GM23338 (cell line): ENCODE measurements at regions not wholly inside any gene's neighbourhood (a gene's known extent, or its start where the extent isn't known, plus 50 kb on each side); places are given as distances from the start of the nearest gene placed in this dataset.

ENCODE experiments used
- ATAC-seq: fragments of 200-7000 bp; cut with Tn5 transposase; 3 replicates; pipeline ENCODE4 v1.9.1; 2020
- DNase-seq: peaks from one replicate; pipeline ENCODE4 v3.0.0-alpha.2; 2015; ENCODE audit warnings: low spot score
- H2AFZ ChIP-seq: fragments of 200-600 bp; sonication (generic); 2 replicates; pipeline ENCODE4 v1.8.0; 2016; ENCODE audit warnings: antibody characterized with exemption, mild to moderate bottlenecking, moderate library complexity
- H3F3A ChIP-seq: fragments of 200-600 bp; sonication (generic); replicated peaks from 2 replicates; pipeline ENCODE4 v1.8.0; 2017; ENCODE audit warnings: antibody characterized with exemption, mixed run types, low read depth
- H3K27ac ChIP-seq: fragments of 200-600 bp; sonication (generic); 2 replicates; pipeline ENCODE4 v1.6.1; 2016; ENCODE audit warnings: low read depth
- H3K27me3 ChIP-seq: fragments of 200-600 bp; sonication (generic); 2 replicates; pipeline ENCODE4 v1.8.0; 2016; ENCODE audit warnings: mild to moderate bottlenecking, mixed run types, moderate library complexity; ENCODE audit not compliant: insufficient read depth
- H3K36me3 ChIP-seq: fragments of 200-600 bp; sonication (generic); 2 replicates; pipeline ENCODE4 v1.8.0; 2016; ENCODE audit warnings: mild to moderate bottlenecking; ENCODE audit not compliant: insufficient read depth
- H3K4me1 ChIP-seq: fragments of 200-600 bp; sonication (generic); 2 replicates; pipeline ENCODE4 v1.8.0; 2016; ENCODE audit warnings: mild to moderate bottlenecking, moderate library complexity; ENCODE audit not compliant: insufficient read depth
- H3K4me2 ChIP-seq: fragments of 200-600 bp; sonication (generic); 2 replicates; pipeline ENCODE4 v1.7.1; 2017; ENCODE audit warnings: mixed run types
- H3K4me3 ChIP-seq: fragments of 200-600 bp; sonication (generic); 2 replicates; pipeline ENCODE4 v1.6.1; 2016; ENCODE audit warnings: mixed run types
- H3K79me2 ChIP-seq: fragments of 200-600 bp; sonication (generic); replicated peaks from 2 replicates; pipeline ENCODE4 v1.8.0; 2017; ENCODE audit warnings: mild to moderate bottlenecking; ENCODE audit not compliant: insufficient read depth
- H3K9me2 ChIP-seq: fragments of 200-600 bp; sonication (generic); 2 replicates; pipeline ENCODE4 v1.8.0; 2017; ENCODE audit not compliant: insufficient read depth
- H4K20me1 ChIP-seq: fragments of 200-600 bp; sonication (generic); replicated peaks from 2 replicates; pipeline ENCODE4 v1.8.0; 2017; ENCODE audit warnings: mild to moderate bottlenecking; ENCODE audit not compliant: insufficient read depth
- H3K27ac Mint-ChIP-seq: 2 replicates; pipeline ENCODE4 v1.8.0; 2020; ENCODE audit warnings: inconsistent platforms, mild to moderate bottlenecking, moderate library complexity, mixed read lengths
- H3K27me3 Mint-ChIP-seq: 3 replicates; pipeline ENCODE4 v1.8.0; 2022; ENCODE audit warnings: low read depth, mild to moderate bottlenecking, moderate library complexity, mixed read lengths, inconsistent platforms; ENCODE audit not compliant: insufficient read depth, poor library complexity
- H3K36me3 Mint-ChIP-seq: 3 replicates; pipeline ENCODE4 v1.8.0; 2021; ENCODE audit warnings: low read depth, mild to moderate bottlenecking, inconsistent platforms, moderate library complexity, mixed read lengths
- H3K4me1 Mint-ChIP-seq: 3 replicates; pipeline ENCODE4 v1.8.0; 2020; ENCODE audit warnings: mild to moderate bottlenecking, inconsistent platforms, mixed read lengths
- H3K4me3 Mint-ChIP-seq: 3 replicates; pipeline ENCODE4 v1.8.0; 2021; ENCODE audit warnings: moderate library complexity, mild to moderate bottlenecking, inconsistent platforms, mixed read lengths
- H3K9me3 Mint-ChIP-seq: 3 replicates; pipeline ENCODE4 v1.8.0; 2020; ENCODE audit warnings: moderate library complexity, mild to moderate bottlenecking, inconsistent platforms, mixed read lengths
- ETS1 ChIP-seq: IDR thresholded peaks from 2 replicates; pipeline ENCODE4 v1.6.1; 2016; ENCODE audit warnings: antibody characterized with exemption
- EZH2 ChIP-seq: fragments of 200-600 bp; sonication (generic); IDR thresholded peaks from one replicate; pipeline ENCODE4 v1.8.0; 2017; ENCODE audit warnings: antibody characterized with exemption, mild to moderate bottlenecking, low read depth; ENCODE audit not compliant: unreplicated experiment
- EZH2phosphoT487 ChIP-seq: fragments of 200-600 bp; sonication (generic); IDR thresholded peaks from one replicate; pipeline ENCODE4 v1.8.1; 2018; ENCODE audit warnings: antibody characterized with exemption; ENCODE audit not compliant: unreplicated experiment
- ZNF114 ChIP-seq: fragments of 250-450 bp; sonication (Bioruptor Pico); IDR thresholded peaks from 2 replicates; pipeline ENCODE4 v1.5.0; 2020; ENCODE audit warnings: mild to moderate bottlenecking, moderate library complexity
- ZNF331 ChIP-seq: fragments of 250-450 bp; sonication (Bioruptor Pico); IDR thresholded peaks from 2 replicates; pipeline ENCODE4 v1.5.0; 2020; ENCODE audit warnings: low read depth, mild to moderate bottlenecking, moderate library complexity
- TF ChIP-seq, protein P1 (sequence below): fragments of 250-450 bp; sonication (Bioruptor Pico); IDR thresholded peaks from 2 replicates; pipeline ENCODE4 v1.5.0; 2020; ENCODE audit warnings: mild to moderate bottlenecking, moderate library complexity
- TF ChIP-seq, protein P2 (sequence below), 2 experiments: fragments of 200-600 bp in 1 of 2; sonication (generic) in 1 of 2; conservative IDR thresholded peaks; 2 replicates each; pipeline versions ENCODE4 v1.5.1 to v1.6.1; 2016 to 2017; ENCODE audit warnings: antibody characterized with exemption in 2 of 2, low read depth in 2 of 2, mild to moderate bottlenecking in 2 of 2, moderate library complexity in 1 of 2

DNA sequence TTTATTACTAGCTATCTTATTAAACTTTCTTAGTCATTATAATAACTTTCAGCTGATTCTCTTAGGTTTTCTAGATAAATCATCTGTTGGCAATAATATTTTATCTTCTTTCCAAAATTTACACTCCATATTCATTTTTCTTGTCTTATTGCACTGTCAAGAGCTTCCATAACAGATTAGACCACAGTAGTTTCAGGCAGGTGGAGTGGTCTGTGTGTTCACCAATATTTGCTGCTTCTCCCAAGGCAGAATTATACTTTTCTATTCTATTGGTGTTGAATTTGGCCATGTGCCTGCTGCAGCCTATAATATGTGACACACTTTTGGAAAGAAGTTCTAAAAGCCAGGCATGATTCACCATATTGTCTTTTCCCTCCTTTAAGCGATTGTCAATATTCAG lies 422.8 kb downstream of the GATA3 start:
- no peaks in the 10 kb centered on the region for H3K27me3 Mint-ChIP-seq
- H3K4me3 Mint-ChIP-seq = no peak overlapping the region
- H3K36me3 Mint-ChIP-seq = 0 out of 3 replicates have a peak, but pooled peaks cover 3% of the 10 kb centered on the region
- no peaks in the 10 kb centered on the region for H3K79me2 ChIP-seq
- no peak overlapping the region for H2AFZ ChIP-seq
- no peaks in the 10 kb centered on the region for H3K9me2 ChIP-seq
- TF ChIP-seq ZNF114 = no peak
- TF ChIP-seq ZNF331 (CRISPR knock-in tag) = no peak
- TF ChIP-seq EZH2 = no peak
- TF ChIP-seq EZH2phosphoT487 = no peak
- TF ChIP-seq, protein P1, sequence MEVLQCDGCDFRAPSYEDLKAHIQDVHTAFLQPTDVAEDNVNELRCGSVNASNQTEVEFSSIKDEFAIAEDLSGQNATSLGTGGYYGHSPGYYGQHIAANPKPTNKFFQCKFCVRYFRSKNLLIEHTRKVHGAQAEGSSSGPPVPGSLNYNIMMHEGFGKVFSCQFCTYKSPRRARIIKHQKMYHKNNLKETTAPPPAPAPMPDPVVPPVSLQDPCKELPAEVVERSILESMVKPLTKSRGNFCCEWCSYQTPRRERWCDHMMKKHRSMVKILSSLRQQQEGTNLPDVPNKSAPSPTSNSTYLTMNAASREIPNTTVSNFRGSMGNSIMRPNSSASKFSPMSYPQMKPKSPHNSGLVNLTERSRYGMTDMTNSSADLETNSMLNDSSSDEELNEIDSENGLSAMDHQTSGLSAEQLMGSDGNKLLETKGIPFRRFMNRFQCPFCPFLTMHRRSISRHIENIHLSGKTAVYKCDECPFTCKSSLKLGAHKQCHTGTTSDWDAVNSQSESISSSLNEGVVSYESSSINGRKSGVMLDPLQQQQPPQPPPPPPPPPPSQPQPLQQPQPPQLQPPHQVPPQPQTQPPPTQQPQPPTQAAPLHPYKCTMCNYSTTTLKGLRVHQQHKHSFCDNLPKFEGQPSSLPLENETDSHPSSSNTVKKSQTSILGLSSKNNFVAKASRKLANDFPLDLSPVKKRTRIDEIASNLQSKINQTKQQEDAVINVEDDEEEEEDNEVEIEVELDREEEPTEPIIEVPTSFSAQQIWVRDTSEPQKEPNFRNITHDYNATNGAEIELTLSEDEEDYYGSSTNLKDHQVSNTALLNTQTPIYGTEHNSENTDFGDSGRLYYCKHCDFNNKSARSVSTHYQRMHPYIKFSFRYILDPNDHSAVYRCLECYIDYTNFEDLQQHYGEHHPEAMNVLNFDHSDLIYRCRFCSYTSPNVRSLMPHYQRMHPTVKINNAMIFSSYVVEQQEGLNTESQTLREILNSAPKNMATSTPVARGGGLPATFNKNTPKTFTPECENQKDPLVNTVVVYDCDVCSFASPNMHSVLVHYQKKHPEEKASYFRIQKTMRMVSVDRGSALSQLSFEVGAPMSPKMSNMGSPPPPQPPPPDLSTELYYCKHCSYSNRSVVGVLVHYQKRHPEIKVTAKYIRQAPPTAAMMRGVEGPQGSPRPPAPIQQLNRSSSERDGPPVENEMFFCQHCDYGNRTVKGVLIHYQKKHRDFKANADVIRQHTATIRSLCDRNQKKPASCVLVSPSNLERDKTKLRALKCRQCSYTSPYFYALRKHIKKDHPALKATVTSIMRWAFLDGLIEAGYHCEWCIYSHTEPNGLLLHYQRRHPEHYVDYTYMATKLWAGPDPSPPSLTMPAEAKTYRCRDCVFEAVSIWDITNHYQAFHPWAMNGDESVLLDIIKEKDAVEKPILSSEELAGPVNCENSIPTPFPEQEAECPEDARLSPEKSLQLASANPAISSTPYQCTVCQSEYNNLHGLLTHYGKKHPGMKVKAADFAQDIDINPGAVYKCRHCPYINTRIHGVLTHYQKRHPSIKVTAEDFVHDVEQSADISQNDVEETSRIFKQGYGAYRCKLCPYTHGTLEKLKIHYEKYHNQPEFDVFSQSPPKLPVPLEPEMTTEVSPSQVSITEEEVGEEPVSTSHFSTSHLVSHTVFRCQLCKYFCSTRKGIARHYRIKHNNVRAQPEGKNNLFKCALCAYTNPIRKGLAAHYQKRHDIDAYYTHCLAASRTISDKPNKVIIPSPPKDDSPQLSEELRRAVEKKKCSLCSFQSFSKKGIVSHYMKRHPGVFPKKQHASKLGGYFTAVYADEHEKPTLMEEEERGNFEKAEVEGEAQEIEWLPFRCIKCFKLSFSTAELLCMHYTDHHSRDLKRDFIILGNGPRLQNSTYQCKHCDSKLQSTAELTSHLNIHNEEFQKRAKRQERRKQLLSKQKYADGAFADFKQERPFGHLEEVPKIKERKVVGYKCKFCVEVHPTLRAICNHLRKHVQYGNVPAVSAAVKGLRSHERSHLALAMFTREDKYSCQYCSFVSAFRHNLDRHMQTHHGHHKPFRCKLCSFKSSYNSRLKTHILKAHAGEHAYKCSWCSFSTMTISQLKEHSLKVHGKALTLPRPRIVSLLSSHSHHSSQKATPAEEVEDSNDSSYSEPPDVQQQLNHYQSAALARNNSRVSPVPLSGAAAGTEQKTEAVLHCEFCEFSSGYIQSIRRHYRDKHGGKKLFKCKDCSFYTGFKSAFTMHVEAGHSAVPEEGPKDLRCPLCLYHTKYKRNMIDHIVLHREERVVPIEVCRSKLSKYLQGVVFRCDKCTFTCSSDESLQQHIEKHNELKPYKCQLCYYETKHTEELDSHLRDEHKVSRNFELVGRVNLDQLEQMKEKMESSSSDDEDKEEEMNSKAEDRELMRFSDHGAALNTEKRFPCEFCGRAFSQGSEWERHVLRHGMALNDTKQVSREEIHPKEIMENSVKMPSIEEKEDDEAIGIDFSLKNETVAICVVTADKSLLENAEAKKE = no peak
- TF ChIP-seq ETS1 = no peak
- TF ChIP-seq, protein P2, sequence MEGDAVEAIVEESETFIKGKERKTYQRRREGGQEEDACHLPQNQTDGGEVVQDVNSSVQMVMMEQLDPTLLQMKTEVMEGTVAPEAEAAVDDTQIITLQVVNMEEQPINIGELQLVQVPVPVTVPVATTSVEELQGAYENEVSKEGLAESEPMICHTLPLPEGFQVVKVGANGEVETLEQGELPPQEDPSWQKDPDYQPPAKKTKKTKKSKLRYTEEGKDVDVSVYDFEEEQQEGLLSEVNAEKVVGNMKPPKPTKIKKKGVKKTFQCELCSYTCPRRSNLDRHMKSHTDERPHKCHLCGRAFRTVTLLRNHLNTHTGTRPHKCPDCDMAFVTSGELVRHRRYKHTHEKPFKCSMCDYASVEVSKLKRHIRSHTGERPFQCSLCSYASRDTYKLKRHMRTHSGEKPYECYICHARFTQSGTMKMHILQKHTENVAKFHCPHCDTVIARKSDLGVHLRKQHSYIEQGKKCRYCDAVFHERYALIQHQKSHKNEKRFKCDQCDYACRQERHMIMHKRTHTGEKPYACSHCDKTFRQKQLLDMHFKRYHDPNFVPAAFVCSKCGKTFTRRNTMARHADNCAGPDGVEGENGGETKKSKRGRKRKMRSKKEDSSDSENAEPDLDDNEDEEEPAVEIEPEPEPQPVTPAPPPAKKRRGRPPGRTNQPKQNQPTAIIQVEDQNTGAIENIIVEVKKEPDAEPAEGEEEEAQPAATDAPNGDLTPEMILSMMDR (conservative IDR thresholded peaks at IDR 0.05; ENCODE audit: low read depth in 2 of 2) = no peak
- no peaks in the 10 kb centered on the region for H4K20me1 ChIP-seq
- no peaks in the 10 kb centered on the region for H3F3A ChIP-seq
- no peaks in the 10 kb centered on the region for H3K27me3 ChIP-seq
- no peaks in the 10 kb centered on the region for H3K4me1 Mint-ChIP-seq
- DNase-seq = no peak
- no peak overlapping the region for H3K27ac Mint-ChIP-seq
- H3K9me3 Mint-ChIP-seq = peaks cover 14% of the 10 kb centered on the region
- H3K4me2 ChIP-seq = no peak overlapping the region
- H3K36me3 ChIP-seq = no peaks in the 10 kb centered on the region
- H3K27ac ChIP-seq = no peak overlapping the region
- no peak for ATAC-seq
- H3K4me1 ChIP-seq = no peaks in the 10 kb centered on the region
- H3K4me3 ChIP-seq = no peak overlapping the region
